HCT116 (cell line): ENCODE measurements at regions not wholly inside any gene's neighbourhood (a gene's known extent, or its start where the extent isn't known, plus 50 kb on each side); places are given as distances from the start of the nearest gene placed in this dataset.

Experiments
- ATAC-seq: fragments of 200-7000 bp; cut with Tn5 transposase; 2 replicates; pipeline ENCODE4 v1.9.1; 2020; ENCODE audit warnings: mild to moderate bottlenecking, moderate library complexity
- BruUV-seq: library from RNA; stranded (reverse); fragments of 400-500 nt; replicated peaks from 2 replicates; lab custom pipeline; 2021; lab: Mats Ljungman, UMichigan
- CTCF ChIA-PET: fragments of 300-600 bp; sonication (Branson Sonifier 250); formaldehyde crosslinking; loops from one replicate; lab custom pipeline; 2021; ENCODE audit warnings: antibody characterized with exemption; lab: Charles Lee
- POLR2A ChIA-PET: fragments of 300-600, 350-600 bp; sonication (Branson Sonifier 250); formaldehyde crosslinking; loops from one replicate; lab custom pipeline; 2021; ENCODE audit warnings: antibody characterized with exemption; lab: Charles Lee
- RAD21 ChIA-PET, 2 experiments: fragments of 300-600 bp; sonication (Branson Sonifier 250); formaldehyde crosslinking; loops; one replicate each; lab custom pipeline; 2023; ENCODE audit warnings: low total read pairs in 2 of 2; ENCODE audit not compliant: uncharacterized antibody in 2 of 2, unreplicated experiment in 2 of 2, low non-redundant PET in 1 of 2; lab: Charles Lee
- DNase-seq: peaks from one replicate; pipeline ENCODE4 v3.0.0-alpha.2; 2010; ENCODE audit warnings: low read depth, low spot score
- H2AFZ ChIP-seq: fragments of 200-600 bp; shearing (Covaris generic), sonication (generic); 2 replicates; pipeline ENCODE4 v1.6.1; 2017; ENCODE audit warnings: low read depth, mixed run types, mixed read lengths, antibody characterized with exemption, low read length; ENCODE audit not compliant: poor library complexity, severe bottlenecking
- H3K27ac ChIP-seq: 2 replicates; pipeline ENCODE4 v1.5.1; 2012; ENCODE audit warnings: low read depth, low read length
- H3K27me3 ChIP-seq: fragments of 200-600 bp; sonication (generic); 2 replicates; pipeline ENCODE4 v1.6.1; 2016; ENCODE audit warnings: mixed run types, low read length, mixed read lengths; ENCODE audit not compliant: insufficient read depth
- H3K36me3 ChIP-seq, 2 experiments: fragments of 200-500 bp in 1 of 2; fragments of 200-600 bp in 1 of 2; sonication (Bioruptor generic) in 1 of 2; sonication (generic) in 1 of 2; 2 replicates each; pipeline versions ENCODE4 v1.5.1 to v1.6.1; 2014 to 2016; ENCODE audit warnings: low read length in 2 of 2, inconsistent platforms in 1 of 2, mixed read lengths in 1 of 2, mixed run types in 1 of 2; ENCODE audit not compliant: insufficient read depth in 2 of 2, control insufficient read depth in 1 of 2
- H3K4me1 ChIP-seq, 2 experiments: fragments of 200-600 bp in 1 of 2; sonication (generic) in 1 of 2; 2 replicates each; pipeline versions ENCODE4 v1.5.1 to v1.6.1; 2012 to 2017; ENCODE audit warnings: low read length in 2 of 2, inconsistent platforms in 1 of 2, mild to moderate bottlenecking in 1 of 2, mixed read lengths in 1 of 2, mixed run types in 1 of 2, moderate library complexity in 1 of 2; ENCODE audit not compliant: insufficient read depth in 2 of 2, control insufficient read depth in 1 of 2
- H3K4me2 ChIP-seq: fragments of 200-600 bp; sonication (generic); 2 replicates; pipeline ENCODE4 v1.6.1; 2017; ENCODE audit warnings: mixed run types, low read length, mixed read lengths
- H3K4me3 ChIP-seq, 2 experiments: fragments of 200-600 bp in 1 of 2; sonication (generic) in 1 of 2; replicated peaks in 1 of 2; 2 replicates each; pipeline ENCODE4 v1.5.1; 2011 to 2016; ENCODE audit warnings: low read length in 2 of 2, control low read depth in 1 of 2, low read depth in 1 of 2, mild to moderate bottlenecking in 1 of 2, mixed read lengths in 1 of 2, mixed run types in 1 of 2
- H3K79me2 ChIP-seq: fragments of 200-600 bp; sonication (generic); 2 replicates; pipeline ENCODE4 v1.6.1; 2017; ENCODE audit warnings: mild to moderate bottlenecking, mixed run types, low read length, moderate library complexity, mixed read lengths; ENCODE audit not compliant: insufficient read depth
- H3K9ac ChIP-seq: fragments of 200-600 bp; sonication (generic); 2 replicates; pipeline ENCODE4 v1.6.1; 2016; ENCODE audit warnings: low read length, mixed read lengths
- H3K9me2 ChIP-seq: fragments of 200-600 bp; sonication (generic), shearing (Covaris generic); 2 replicates; pipeline ENCODE4 v1.6.1; 2017; ENCODE audit warnings: mixed run types, mild to moderate bottlenecking, moderate library complexity; ENCODE audit not compliant: insufficient read depth
- H3K9me3 ChIP-seq, 2 experiments: fragments of 200-500 bp in 1 of 2; fragments of 200-600 bp in 1 of 2; sonication (Bioruptor generic) in 1 of 2; sonication (generic) in 1 of 2; 2 replicates each; pipeline ENCODE4 v1.6.1; 2014 to 2017; ENCODE audit warnings: low read length in 2 of 2, mixed read lengths in 2 of 2, inconsistent platforms in 1 of 2, low read depth in 1 of 2, mild to moderate bottlenecking in 1 of 2, mixed run types in 1 of 2, moderate library complexity in 1 of 2; ENCODE audit not compliant: control insufficient read depth in 1 of 2, insufficient read depth in 1 of 2
- H4K20me1 ChIP-seq: fragments of 200-600 bp; sonication (generic), shearing (Covaris generic); 2 replicates; pipeline ENCODE4 v1.6.1; 2017; ENCODE audit warnings: mixed run types, mild to moderate bottlenecking, moderate library complexity; ENCODE audit not compliant: insufficient read depth
- ATF3 ChIP-seq: IDR thresholded peaks from 2 replicates; pipeline ENCODE4 v1.6.1; 2012
- CBX3 ChIP-seq: IDR thresholded peaks from 2 replicates; pipeline ENCODE4 v1.6.1; 2012; ENCODE audit warnings: low read depth
- CEBPB ChIP-seq: IDR thresholded peaks from 2 replicates; pipeline ENCODE4 v1.6.1; 2012; ENCODE audit warnings: low read depth
- CTCF ChIP-seq, 3 experiments: fragments of 200-600 bp in 1 of 3; sonication (generic) in 1 of 3; IDR thresholded peaks in 2 of 3; conservative IDR thresholded peaks in 1 of 3; 2 replicates each; pipeline ENCODE4 v1.5.1; 2012 to 2017; ENCODE audit warnings: low read depth in 2 of 3, low read length in 2 of 3, antibody characterized with exemption in 1 of 3, borderline replicate concordance in 1 of 3, control low read depth in 1 of 3, mild to moderate bottlenecking in 1 of 3, mixed read lengths in 1 of 3, mixed run types in 1 of 3, moderate library complexity in 1 of 3; ENCODE audit not compliant: insufficient read depth in 1 of 3
- JUND ChIP-seq: IDR thresholded peaks from 2 replicates; pipeline ENCODE4 v1.6.1; 2012
- POLR2AphosphoS5 ChIP-seq: IDR thresholded peaks from 2 replicates; pipeline ENCODE4 v1.6.1; 2011; ENCODE audit warnings: mild to moderate bottlenecking, low read depth, low read length, moderate library complexity
- RAD21 ChIP-seq: IDR thresholded peaks from 2 replicates; pipeline ENCODE4 v1.6.1; 2012; ENCODE audit warnings: low read depth, mild to moderate bottlenecking
- SRF ChIP-seq: IDR thresholded peaks from 2 replicates; pipeline ENCODE4 v1.6.1; 2012; ENCODE audit warnings: low read depth
- TCF7L2 ChIP-seq: IDR thresholded peaks from 2 replicates; pipeline ENCODE4 v1.7.0; 2011; ENCODE audit warnings: borderline replicate concordance, inconsistent platforms; ENCODE audit not compliant: insufficient read depth, insufficient read length; ENCODE audit errors: extremely low read depth
- ZBTB33 ChIP-seq: IDR thresholded peaks from 2 replicates; pipeline ENCODE4 v1.6.1; 2011; ENCODE audit warnings: mild to moderate bottlenecking, low read length, moderate library complexity; ENCODE audit not compliant: insufficient replicate concordance; ENCODE audit errors: extremely low read depth
- ZFX ChIP-seq: fragments of 450-650 bp; IDR thresholded peaks from 2 replicates; pipeline ENCODE4 v1.6.1; 2017
- intact Hi-C: fragments of 100-400 bp; cut with micrococcal nuclease; formaldehyde crosslinking; loops from 2 replicates; pipeline ENCODE4 v1.10.0; 2022

- Histone ChIP-seq H3K4me3 (no peak overlapping the region), H3K9me2 (no peaks in the 10 kb centered on the region), H3K27ac (no peak overlapping the region), H3K4me1 (no peaks in the 10 kb centered on the region), H3K79me2 (no peaks in the 10 kb centered on the region), H3K4me2 (no peak overlapping the region), H4K20me1 (no peaks in the 10 kb centered on the region), H3K27me3 (no peaks in the 10 kb centered on the region), H3K36me3 (no peaks in the 10 kb centered on the region), H2AFZ (no peak overlapping the region), H3K9ac (no peak overlapping the region), H3K9me3 (no peaks in the 10 kb centered on the region; a peak in 1 of 4 replicates)
- DNase-seq = no peak
- no TSS peak for BruUV-seq
- CTCF ChIA-PET = no interaction called here
- TF ChIP-seq POLR2AphosphoS5 (no peak), TCF7L2 (no peak), ZBTB33 (no peak), ATF3 (no peak), CEBPB (no peak), ZFX (no peak), CBX3 (no peak), CTCF (IDR thresholded peaks at IDR 0.05 in 2 of 3, conservative IDR thresholded peaks at IDR 0.05 in 1 of 3; ENCODE audit: borderline replicate concordance in 1 of 3, insufficient read depth in 1 of 3, low read depth in 2 of 3, low read length in 2 of 3) (no peak), SRF (no peak), RAD21 (no peak), JUND (no peak)
- intact Hi-C loops = no loop called here
- RAD21 ChIA-PET = no interaction called here
- ATAC-seq = no peak
- POLR2A ChIA-PET = no interaction called here
Measured at GRCh38 chr4:164021947-164022346, 527.5 kb downstream of the TMA16 start.
